GM23338 (cell line): ENCODE measurements at regions not wholly inside any gene's neighbourhood (a gene's known extent, or its start where the extent isn't known, plus 50 kb on each side); places are given as distances from the start of the nearest gene placed in this dataset.

Source experiments
- ATAC-seq: fragments of 200-7000 bp; cut with Tn5 transposase; 3 replicates; pipeline ENCODE4 v1.9.1; 2020
- DNase-seq: peaks from one replicate; pipeline ENCODE4 v3.0.0-alpha.2; 2015; ENCODE audit warnings: low spot score
- H2AFZ ChIP-seq: fragments of 200-600 bp; sonication (generic); 2 replicates; pipeline ENCODE4 v1.8.0; 2016; ENCODE audit warnings: antibody characterized with exemption, mild to moderate bottlenecking, moderate library complexity
- H3F3A ChIP-seq: fragments of 200-600 bp; sonication (generic); replicated peaks from 2 replicates; pipeline ENCODE4 v1.8.0; 2017; ENCODE audit warnings: antibody characterized with exemption, mixed run types, low read depth
- H3K27ac ChIP-seq: fragments of 200-600 bp; sonication (generic); 2 replicates; pipeline ENCODE4 v1.6.1; 2016; ENCODE audit warnings: low read depth
- H3K27me3 ChIP-seq: fragments of 200-600 bp; sonication (generic); 2 replicates; pipeline ENCODE4 v1.8.0; 2016; ENCODE audit warnings: mild to moderate bottlenecking, mixed run types, moderate library complexity; ENCODE audit not compliant: insufficient read depth
- H3K36me3 ChIP-seq: fragments of 200-600 bp; sonication (generic); 2 replicates; pipeline ENCODE4 v1.8.0; 2016; ENCODE audit warnings: mild to moderate bottlenecking; ENCODE audit not compliant: insufficient read depth
- H3K4me1 ChIP-seq: fragments of 200-600 bp; sonication (generic); 2 replicates; pipeline ENCODE4 v1.8.0; 2016; ENCODE audit warnings: mild to moderate bottlenecking, moderate library complexity; ENCODE audit not compliant: insufficient read depth
- H3K4me2 ChIP-seq: fragments of 200-600 bp; sonication (generic); 2 replicates; pipeline ENCODE4 v1.7.1; 2017; ENCODE audit warnings: mixed run types
- H3K4me3 ChIP-seq: fragments of 200-600 bp; sonication (generic); 2 replicates; pipeline ENCODE4 v1.6.1; 2016; ENCODE audit warnings: mixed run types
- H3K79me2 ChIP-seq: fragments of 200-600 bp; sonication (generic); replicated peaks from 2 replicates; pipeline ENCODE4 v1.8.0; 2017; ENCODE audit warnings: mild to moderate bottlenecking; ENCODE audit not compliant: insufficient read depth
- H3K9me2 ChIP-seq: fragments of 200-600 bp; sonication (generic); 2 replicates; pipeline ENCODE4 v1.8.0; 2017; ENCODE audit not compliant: insufficient read depth
- H4K20me1 ChIP-seq: fragments of 200-600 bp; sonication (generic); replicated peaks from 2 replicates; pipeline ENCODE4 v1.8.0; 2017; ENCODE audit warnings: mild to moderate bottlenecking; ENCODE audit not compliant: insufficient read depth
- H3K27ac Mint-ChIP-seq: 2 replicates; pipeline ENCODE4 v1.8.0; 2020; ENCODE audit warnings: inconsistent platforms, mild to moderate bottlenecking, moderate library complexity, mixed read lengths
- H3K27me3 Mint-ChIP-seq: 3 replicates; pipeline ENCODE4 v1.8.0; 2022; ENCODE audit warnings: low read depth, mild to moderate bottlenecking, moderate library complexity, mixed read lengths, inconsistent platforms; ENCODE audit not compliant: insufficient read depth, poor library complexity
- H3K36me3 Mint-ChIP-seq: 3 replicates; pipeline ENCODE4 v1.8.0; 2021; ENCODE audit warnings: low read depth, mild to moderate bottlenecking, inconsistent platforms, moderate library complexity, mixed read lengths
- H3K4me1 Mint-ChIP-seq: 3 replicates; pipeline ENCODE4 v1.8.0; 2020; ENCODE audit warnings: mild to moderate bottlenecking, inconsistent platforms, mixed read lengths
- H3K4me3 Mint-ChIP-seq: 3 replicates; pipeline ENCODE4 v1.8.0; 2021; ENCODE audit warnings: moderate library complexity, mild to moderate bottlenecking, inconsistent platforms, mixed read lengths
- H3K9me3 Mint-ChIP-seq: 3 replicates; pipeline ENCODE4 v1.8.0; 2020; ENCODE audit warnings: moderate library complexity, mild to moderate bottlenecking, inconsistent platforms, mixed read lengths
- CREB1 ChIP-seq: fragments of 250-450 bp; sonication (Bioruptor Pico); IDR thresholded peaks from 2 replicates; pipeline ENCODE4 v1.5.0; 2020; ENCODE audit warnings: low read depth, mild to moderate bottlenecking, moderate library complexity
- EZH2 ChIP-seq: fragments of 200-600 bp; sonication (generic); IDR thresholded peaks from one replicate; pipeline ENCODE4 v1.8.0; 2017; ENCODE audit warnings: antibody characterized with exemption, mild to moderate bottlenecking, low read depth; ENCODE audit not compliant: unreplicated experiment
- EZH2phosphoT487 ChIP-seq: fragments of 200-600 bp; sonication (generic); IDR thresholded peaks from one replicate; pipeline ENCODE4 v1.8.1; 2018; ENCODE audit warnings: antibody characterized with exemption; ENCODE audit not compliant: unreplicated experiment
- JUNB ChIP-seq: IDR thresholded peaks from one replicate; pipeline ENCODE4 v1.6.1; 2016; ENCODE audit warnings: antibody characterized with exemption; ENCODE audit not compliant: unreplicated experiment
- NANOG ChIP-seq: IDR thresholded peaks from 2 replicates; pipeline ENCODE4 v1.6.1; 2016; ENCODE audit warnings: antibody characterized with exemption, borderline replicate concordance
- STAT1 ChIP-seq: IDR thresholded peaks from one replicate; pipeline ENCODE4 v1.6.1; 2016; ENCODE audit warnings: antibody characterized with exemption; ENCODE audit not compliant: unreplicated experiment
- ZNF331 ChIP-seq: fragments of 250-450 bp; sonication (Bioruptor Pico); IDR thresholded peaks from 2 replicates; pipeline ENCODE4 v1.5.0; 2020; ENCODE audit warnings: low read depth, mild to moderate bottlenecking, moderate library complexity
- ZNF462 ChIP-seq: fragments of 250-450 bp; sonication (Bioruptor Pico); IDR thresholded peaks from 2 replicates; pipeline ENCODE4 v1.5.0; 2020; ENCODE audit warnings: mild to moderate bottlenecking, moderate library complexity

- no peak for TF ChIP-seq ZNF462
- TF ChIP-seq CREB1 = no peak
- no peak for TF ChIP-seq STAT1
- TF ChIP-seq NANOG = no peak
- no peak for TF ChIP-seq EZH2phosphoT487
Observed at GRCh38 chr2:144096531-144096930, 423.4 kb downstream of the ZEB2 start (continued).

GRCh38 chr2:144094408-144095151, 425.3 kb downstream of the ZEB2 start:
- no peaks in the 10 kb centered on the region for H3K79me2 ChIP-seq
- no peaks in the 10 kb centered on the region for H3K36me3 ChIP-seq
- DNase-seq = no peak
- no peaks in the 10 kb centered on the region; the same call in 1 of the 2 replicates for H3K9me2 ChIP-seq
- no peak overlapping the region for H3K27ac Mint-ChIP-seq
- no peak overlapping the region for H3K4me3 Mint-ChIP-seq
- H4K20me1 ChIP-seq = no peaks in the 10 kb centered on the region
- no peak overlapping the region for H3K4me2 ChIP-seq
- H2AFZ ChIP-seq = no peak overlapping the region
- H3K27ac ChIP-seq = no peak overlapping the region
- no peaks in the 10 kb centered on the region for H3K9me3 Mint-ChIP-seq
- H3K27me3 ChIP-seq = no peaks in the 10 kb centered on the region
- no peaks in the 10 kb centered on the region for H3K27me3 Mint-ChIP-seq
- peaks cover 5% of the 10 kb centered on the region; the same call in 1 of the 3 replicates for H3K36me3 Mint-ChIP-seq
- no peak for ATAC-seq
- no peaks in the 10 kb centered on the region for H3K4me1 Mint-ChIP-seq
- no peak overlapping the region for H3K4me3 ChIP-seq
- no peaks in the 10 kb centered on the region for H3F3A ChIP-seq
- no peaks in the 10 kb centered on the region for H3K4me1 ChIP-seq
- TF ChIP-seq ZNF331 (CRISPR knock-in tag) (no peak), ZNF462 (no peak), CREB1 (no peak), STAT1 (no peak), EZH2 (no peak), EZH2phosphoT487 (no peak), JUNB (no peak)
